Spleen (tissue), 7 donors: ENCODE measurements at regions not wholly inside any gene's neighbourhood (a gene's known extent, or its start where the extent isn't known, plus 50 kb on each side); places are given as distances from the start of the nearest gene placed in this dataset.

Experiments
- CTCF ChIP-seq, 11 experiments: fragments of 200-600 bp in 7 of 11; fragments of 450-650 bp in 4 of 11; sonication (generic) in 4 of 11; IDR thresholded peaks in 8 of 11; conservative IDR thresholded peaks in 3 of 11; 1 replicate in 7 of 11; 2 replicates in 4 of 11; pipeline versions ENCODE4 v1.4.0 to v1.8.0; 2016 to 2021; ENCODE audit warnings: antibody characterized with exemption in 11 of 11, inconsistent platforms in 4 of 11, mild to moderate bottlenecking in 1 of 11
- POLR2A ChIP-seq, 3 donors: fragments of 450-650 bp; IDR thresholded peaks; one replicate each; pipeline ENCODE4 v1.5.1; 2017; ENCODE audit warnings: antibody characterized with exemption in 3 of 3, mild to moderate bottlenecking in 1 of 3
- POLR2AphosphoS5 ChIP-seq, 3 donors: sonication (generic); formaldehyde crosslinking; IDR thresholded peaks; one replicate each; pipeline ENCODE4 v1.5.1; 2017; ENCODE audit warnings: antibody characterized with exemption in 3 of 3
- donor health status: DM: no; HTN: no; CAD: no; lungs with moderate emphysema.
- donor health status: DM: no; HTN: no; CAD: no.
- donor health status: DM: no; HTN: no; CAD: no.

- no peak for TF ChIP-seq CTCF (IDR thresholded peaks at IDR 0.05 in 8 of 11, conservative IDR thresholded peaks at IDR 0.05 in 3 of 11)
- TF ChIP-seq POLR2AphosphoS5 (IDR thresholded peaks at IDR 0.05): no peak
- no peak for TF ChIP-seq POLR2A (IDR thresholded peaks at IDR 0.05)
Observed at GRCh38 chr5:125891061-125891725, 532.0 kb upstream of the GRAMD2B start.
